Neural cell (in vitro differentiated cells): ENCODE measurements at regions not wholly inside any gene's neighbourhood (a gene's known extent, or its start where the extent isn't known, plus 50 kb on each side); places are given as distances from the start of the nearest gene placed in this dataset.
A peak's percentile ranks its signal among the peaks of the same experiment; 100 is the strongest.

Source experiments
- H2AFZ ChIP-seq: fragments of 200-600, 300-800 bp; sonication (generic), shearing (Covaris generic); 2 replicates; pipeline ENCODE4 v1.6.0; 2014; ENCODE audit warnings: low read depth, mild to moderate bottlenecking, antibody characterized with exemption, low read length, moderate library complexity
- H3F3A ChIP-seq: fragments of 200-600 bp; shearing (Covaris generic); 2 replicates; pipeline ENCODE4 v1.6.1; 2016; ENCODE audit warnings: mild to moderate bottlenecking, moderate library complexity, mixed read lengths, antibody characterized with exemption, low read length; ENCODE audit not compliant: insufficient read depth, poor library complexity, severe bottlenecking
- H3K27ac ChIP-seq: fragments of 200-600, 300-800 bp; sonication (generic), shearing (Covaris generic); 2 replicates; pipeline ENCODE4 v1.5.1; 2014; ENCODE audit warnings: mild to moderate bottlenecking, low read length, moderate library complexity
- H3K27me3 ChIP-seq: fragments of 300-800, 200-600 bp; sonication (generic), shearing (Covaris generic); 2 replicates; pipeline ENCODE4 v1.6.0; 2014; ENCODE audit warnings: mild to moderate bottlenecking, low read depth, low read length, moderate library complexity; ENCODE audit not compliant: insufficient read depth
- H3K36me3 ChIP-seq: fragments of 300-800, 200-600 bp; sonication (generic), shearing (Covaris generic); 2 replicates; pipeline ENCODE4 v1.5.1; 2014; ENCODE audit warnings: mild to moderate bottlenecking, antibody characterized with exemption, low read length, moderate library complexity; ENCODE audit not compliant: insufficient read depth
- H3K4me2 ChIP-seq: fragments of 300-800, 200-600 bp; sonication (generic), shearing (Covaris generic); 2 replicates; pipeline ENCODE4 v1.6.0; 2014; ENCODE audit warnings: mild to moderate bottlenecking, low read length
- H3K4me3 ChIP-seq: fragments of 300-800, 200-600 bp; sonication (generic), shearing (Covaris generic); 2 replicates; pipeline ENCODE4 v1.5.1; 2014; ENCODE audit warnings: mild to moderate bottlenecking, low read length, moderate library complexity
- H3K79me2 ChIP-seq: fragments of 200-600 bp; shearing (Covaris generic); replicated peaks from 2 replicates; pipeline ENCODE4 v1.6.0; 2014; ENCODE audit warnings: mild to moderate bottlenecking, low read length, moderate library complexity; ENCODE audit not compliant: insufficient read depth
- H3K9ac ChIP-seq: fragments of 300-800, 200-600 bp; sonication (generic), shearing (Covaris generic); 2 replicates; pipeline ENCODE4 v1.6.1; 2016; ENCODE audit warnings: mild to moderate bottlenecking, low read length, mixed read lengths
- H3K9me2 ChIP-seq: fragments of 200-600 bp; shearing (Covaris generic); 2 replicates; pipeline ENCODE4 v1.6.1; 2016; ENCODE audit warnings: mild to moderate bottlenecking, low read length, mixed read lengths; ENCODE audit not compliant: insufficient read depth
- H3K9me3 ChIP-seq: fragments of 200-600, 300-800 bp; sonication (generic), shearing (Covaris generic); 2 replicates; pipeline ENCODE4 v1.6.1; 2016; ENCODE audit warnings: mild to moderate bottlenecking, mixed run types, low read length, moderate library complexity, mixed read lengths
- H4K20me1 ChIP-seq: fragments of 200-600 bp; shearing (Covaris generic); 2 replicates; pipeline ENCODE4 v1.6.1; 2016; ENCODE audit warnings: mild to moderate bottlenecking, mixed run types; ENCODE audit not compliant: insufficient read depth
- CTCF ChIP-seq: fragments of 450-650 bp; IDR thresholded peaks from 2 replicates; pipeline ENCODE4 v1.5.1; 2014; ENCODE audit warnings: antibody characterized with exemption, mild to moderate bottlenecking, moderate library complexity; ENCODE audit not compliant: poor library complexity, severe bottlenecking
- EP300 ChIP-seq: fragments of 450-650 bp; conservative IDR thresholded peaks from 2 replicates; pipeline ENCODE4 v1.6.1; 2014; ENCODE audit warnings: antibody characterized with exemption, mild to moderate bottlenecking, moderate library complexity; ENCODE audit not compliant: poor library complexity, severe bottlenecking
- EZH2 ChIP-seq: fragments of 200-600, 300-800 bp; shearing (Covaris generic), sonication (generic); IDR thresholded peaks from 2 replicates; pipeline ENCODE4 v1.6.1; 2014; ENCODE audit warnings: antibody characterized with exemption, low read length, borderline replicate concordance, mild to moderate bottlenecking; ENCODE audit not compliant: insufficient read depth, poor library complexity, severe bottlenecking
- MXI1 ChIP-seq: fragments of 450-650 bp; conservative IDR thresholded peaks from 2 replicates; pipeline ENCODE4 v1.6.1; 2014; ENCODE audit warnings: antibody characterized with exemption, mild to moderate bottlenecking; ENCODE audit not compliant: poor library complexity, severe bottlenecking
- POLR2AphosphoS5 ChIP-seq: IDR thresholded peaks from 2 replicates; pipeline ENCODE4 v1.6.1; 2012
- RAD21 ChIP-seq: fragments of 450-650 bp; conservative IDR thresholded peaks from 2 replicates; pipeline ENCODE4 v1.6.1; 2014; ENCODE audit warnings: antibody characterized with exemption, mild to moderate bottlenecking, moderate library complexity
- SMC3 ChIP-seq: fragments of 450-650 bp; conservative IDR thresholded peaks from 2 replicates; pipeline ENCODE4 v1.6.1; 2014; ENCODE audit warnings: antibody characterized with exemption, mild to moderate bottlenecking, moderate library complexity; ENCODE audit not compliant: poor library complexity
- TAF1 ChIP-seq: IDR thresholded peaks from 2 replicates; pipeline ENCODE4 v1.6.1; 2012; ENCODE audit warnings: low read depth
- TF ChIP-seq, protein P1 (sequence below): IDR thresholded peaks from 2 replicates; pipeline ENCODE4 v1.6.1; 2012; ENCODE audit warnings: borderline replicate concordance

- H3K27ac ChIP-seq = no peak overlapping the region
- H3K9me2 ChIP-seq = no peaks in the 10 kb centered on the region
- H3F3A ChIP-seq = peaks cover 4% of the 10 kb centered on the region
- H3K9ac ChIP-seq = no peak overlapping the region
- H3K27me3 ChIP-seq = no peaks in the 10 kb centered on the region
- H3K36me3 ChIP-seq = no peaks in the 10 kb centered on the region
- TF ChIP-seq SMC3 (no peak), POLR2AphosphoS5 (no peak), RAD21 (no peak), EZH2 (no peak), TAF1 (no peak), MXI1 (no peak), EP300 (no peak), CTCF (no peak)
- TF ChIP-seq, protein P1, sequence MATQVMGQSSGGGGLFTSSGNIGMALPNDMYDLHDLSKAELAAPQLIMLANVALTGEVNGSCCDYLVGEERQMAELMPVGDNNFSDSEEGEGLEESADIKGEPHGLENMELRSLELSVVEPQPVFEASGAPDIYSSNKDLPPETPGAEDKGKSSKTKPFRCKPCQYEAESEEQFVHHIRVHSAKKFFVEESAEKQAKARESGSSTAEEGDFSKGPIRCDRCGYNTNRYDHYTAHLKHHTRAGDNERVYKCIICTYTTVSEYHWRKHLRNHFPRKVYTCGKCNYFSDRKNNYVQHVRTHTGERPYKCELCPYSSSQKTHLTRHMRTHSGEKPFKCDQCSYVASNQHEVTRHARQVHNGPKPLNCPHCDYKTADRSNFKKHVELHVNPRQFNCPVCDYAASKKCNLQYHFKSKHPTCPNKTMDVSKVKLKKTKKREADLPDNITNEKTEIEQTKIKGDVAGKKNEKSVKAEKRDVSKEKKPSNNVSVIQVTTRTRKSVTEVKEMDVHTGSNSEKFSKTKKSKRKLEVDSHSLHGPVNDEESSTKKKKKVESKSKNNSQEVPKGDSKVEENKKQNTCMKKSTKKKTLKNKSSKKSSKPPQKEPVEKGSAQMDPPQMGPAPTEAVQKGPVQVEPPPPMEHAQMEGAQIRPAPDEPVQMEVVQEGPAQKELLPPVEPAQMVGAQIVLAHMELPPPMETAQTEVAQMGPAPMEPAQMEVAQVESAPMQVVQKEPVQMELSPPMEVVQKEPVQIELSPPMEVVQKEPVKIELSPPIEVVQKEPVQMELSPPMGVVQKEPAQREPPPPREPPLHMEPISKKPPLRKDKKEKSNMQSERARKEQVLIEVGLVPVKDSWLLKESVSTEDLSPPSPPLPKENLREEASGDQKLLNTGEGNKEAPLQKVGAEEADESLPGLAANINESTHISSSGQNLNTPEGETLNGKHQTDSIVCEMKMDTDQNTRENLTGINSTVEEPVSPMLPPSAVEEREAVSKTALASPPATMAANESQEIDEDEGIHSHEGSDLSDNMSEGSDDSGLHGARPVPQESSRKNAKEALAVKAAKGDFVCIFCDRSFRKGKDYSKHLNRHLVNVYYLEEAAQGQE = no peak
- H3K4me3 ChIP-seq = no peak overlapping the region
- H2AFZ ChIP-seq = no peak overlapping the region
- no peaks in the 10 kb centered on the region for H3K9me3 ChIP-seq
- H3K4me2 ChIP-seq = no peak overlapping the region
- H4K20me1 ChIP-seq = no peaks in the 10 kb centered on the region
- no peaks in the 10 kb centered on the region for H3K79me2 ChIP-seq
Observed at GRCh38 chr3:86708893-86709292, 282.1 kb downstream of the VGLL3 start.

DNA sequence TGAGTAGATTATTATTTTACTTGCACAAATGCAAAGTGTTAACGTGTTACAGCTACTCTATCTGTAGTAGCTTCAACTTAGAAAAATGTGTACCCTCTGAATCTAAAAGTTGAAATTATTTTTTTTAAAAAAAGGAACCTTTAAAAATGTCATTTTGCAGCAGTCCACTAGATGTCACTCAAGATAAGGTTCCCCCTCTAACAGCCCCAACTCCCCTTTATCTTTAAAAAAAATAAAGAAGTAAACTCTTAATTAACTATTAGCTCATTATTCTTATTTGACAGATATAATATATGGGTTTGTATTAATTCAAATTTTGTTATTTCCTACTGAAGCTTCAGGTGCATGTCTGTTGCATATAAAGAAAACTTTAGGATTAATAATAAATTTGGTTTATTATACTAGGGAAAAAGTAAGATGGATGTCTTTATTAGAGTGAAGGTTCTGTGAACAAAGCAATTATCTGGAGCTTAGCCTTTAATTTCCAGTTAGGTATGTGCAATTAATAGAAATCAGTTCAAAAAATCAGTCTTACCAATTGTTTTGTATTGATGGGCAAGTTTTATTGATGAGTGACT, 288.5 kb downstream of the VGLL3 start:
- H3K9ac ChIP-seq = no peak overlapping the region
- H3K36me3 ChIP-seq = no peaks in the 10 kb centered on the region
- H3K27ac ChIP-seq = no peak overlapping the region
- peak; percentile 63 for TF ChIP-seq RAD21
- no peak for TF ChIP-seq EP300
- TF ChIP-seq POLR2AphosphoS5 = no peak
- peak; percentile 66 for TF ChIP-seq CTCF
- TF ChIP-seq EZH2 = no peak
- TF ChIP-seq TAF1 = no peak
- TF ChIP-seq, protein P1 = no peak
- peak; percentile 63 for TF ChIP-seq SMC3
- no peaks in the 10 kb centered on the region for H3K27me3 ChIP-seq
- H3K9me3 ChIP-seq = no peaks in the 10 kb centered on the region
- no peak overlapping the region for H3K4me2 ChIP-seq
- no peaks in the 10 kb centered on the region for H3K79me2 ChIP-seq
- H4K20me1 ChIP-seq = no peaks in the 10 kb centered on the region
- no peaks in the 10 kb centered on the region for H3K9me2 ChIP-seq
- no peak overlapping the region for H3K4me3 ChIP-seq
- no peaks in the 10 kb centered on the region for H3F3A ChIP-seq
- no peak overlapping the region for H2AFZ ChIP-seq
